GM10248 (cell line): ENCODE measurements at regions not wholly inside any gene's neighbourhood (a gene's known extent, or its start where the extent isn't known, plus 50 kb on each side); places are given as distances from the start of the nearest gene placed in this dataset.

Source experiments
- CTCF ChIA-PET: fragments of 300-600 bp; sonication (Branson Sonifier 250); formaldehyde crosslinking; extraction: SDS; loops from one replicate; lab custom pipeline; 2021; ENCODE audit warnings: antibody characterized with exemption; lab: Yijun Ruan, JAX
- POLR2A ChIA-PET: fragments of 350-650 bp; sonication (Branson Sonifier 250); formaldehyde crosslinking; extraction: SDS; loops from one replicate; lab custom pipeline; 2020; ENCODE audit warnings: antibody characterized with exemption; lab: Yijun Ruan, JAX
- DNase-seq: peaks from one replicate; pipeline ENCODE4 v3.0.0; 2012; ENCODE audit errors: extremely low spot score
- TF ChIP-seq, protein P1 (sequence below): IDR thresholded peaks from 2 replicates; pipeline ENCODE4 v1.5.1; 2012; ENCODE audit warnings: mild to moderate bottlenecking, low read depth; ENCODE audit errors: extremely low read depth, missing control alignments, control extremely low read depth

DNA sequence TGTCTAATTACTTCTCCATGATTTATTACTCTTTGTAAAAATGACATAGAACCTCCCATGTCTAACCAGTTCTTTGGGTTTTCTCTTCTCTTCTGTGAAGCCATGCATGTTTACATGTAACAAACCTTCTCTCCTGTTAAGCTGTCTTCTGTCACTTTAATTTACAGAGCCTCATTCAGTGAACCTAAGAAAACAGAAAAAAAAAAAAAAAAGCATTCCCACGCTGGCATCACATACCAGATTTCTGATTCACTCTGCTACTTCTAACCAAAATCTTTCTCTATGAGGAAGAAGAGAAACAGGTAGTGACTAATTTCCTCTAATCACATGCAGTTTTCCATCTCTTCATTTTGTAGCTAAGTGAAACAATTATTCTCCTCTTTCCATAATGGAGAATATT is 141.4 kb upstream of the CXADR start:
- ChIA-PET CTCF (no interaction called here), POLR2A (no interaction called here)
- TF ChIP-seq, protein P1, sequence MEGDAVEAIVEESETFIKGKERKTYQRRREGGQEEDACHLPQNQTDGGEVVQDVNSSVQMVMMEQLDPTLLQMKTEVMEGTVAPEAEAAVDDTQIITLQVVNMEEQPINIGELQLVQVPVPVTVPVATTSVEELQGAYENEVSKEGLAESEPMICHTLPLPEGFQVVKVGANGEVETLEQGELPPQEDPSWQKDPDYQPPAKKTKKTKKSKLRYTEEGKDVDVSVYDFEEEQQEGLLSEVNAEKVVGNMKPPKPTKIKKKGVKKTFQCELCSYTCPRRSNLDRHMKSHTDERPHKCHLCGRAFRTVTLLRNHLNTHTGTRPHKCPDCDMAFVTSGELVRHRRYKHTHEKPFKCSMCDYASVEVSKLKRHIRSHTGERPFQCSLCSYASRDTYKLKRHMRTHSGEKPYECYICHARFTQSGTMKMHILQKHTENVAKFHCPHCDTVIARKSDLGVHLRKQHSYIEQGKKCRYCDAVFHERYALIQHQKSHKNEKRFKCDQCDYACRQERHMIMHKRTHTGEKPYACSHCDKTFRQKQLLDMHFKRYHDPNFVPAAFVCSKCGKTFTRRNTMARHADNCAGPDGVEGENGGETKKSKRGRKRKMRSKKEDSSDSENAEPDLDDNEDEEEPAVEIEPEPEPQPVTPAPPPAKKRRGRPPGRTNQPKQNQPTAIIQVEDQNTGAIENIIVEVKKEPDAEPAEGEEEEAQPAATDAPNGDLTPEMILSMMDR: no peak
- no peak for DNase-seq

DNA sequence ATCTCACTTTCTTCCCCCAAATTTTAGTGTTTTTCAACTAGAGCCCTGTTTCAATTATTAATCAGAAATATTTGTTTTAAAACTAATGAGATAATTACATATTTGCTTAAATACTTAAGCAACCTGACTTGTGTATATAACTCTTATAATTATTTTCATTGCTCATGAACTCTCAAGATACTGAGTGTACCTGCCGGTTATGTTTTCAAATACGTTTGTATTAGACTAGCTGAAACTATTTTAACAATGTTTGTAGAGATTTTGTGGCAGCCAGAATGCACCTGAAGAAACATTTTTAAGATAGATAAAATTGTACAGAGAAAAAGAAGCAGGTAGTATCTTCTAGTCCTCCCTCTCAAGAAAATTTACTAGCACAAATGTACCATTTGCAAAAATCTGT is 140.6 kb upstream of the CXADR start:
- POLR2A ChIA-PET: no interaction called here
- no peak for DNase-seq
- TF ChIP-seq, protein P1: no peak
- CTCF ChIA-PET: no interaction called here

DNA sequence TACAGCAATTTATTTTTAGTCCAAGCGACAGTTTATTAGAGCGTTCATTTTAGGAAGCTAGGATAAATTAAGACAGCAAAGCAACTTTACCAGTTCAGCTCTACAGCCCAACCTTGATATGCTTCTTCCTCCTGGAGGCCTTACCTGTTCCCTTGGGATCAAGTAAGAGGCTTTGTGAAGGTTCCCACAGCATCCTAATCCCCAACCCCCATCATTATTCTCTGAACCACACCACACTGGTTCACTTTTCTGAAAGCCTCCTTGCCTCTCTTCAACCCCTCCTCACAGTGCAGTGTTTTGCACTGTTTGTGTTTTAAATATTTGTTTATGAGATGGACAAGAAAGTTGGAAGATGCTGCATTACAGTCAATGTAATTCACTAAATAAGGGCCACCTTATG is 126.3 kb upstream of the CXADR start:
- DNase-seq: no peak
- ChIA-PET POLR2A (no interaction called here), CTCF (interaction anchor here (0.7 to 2.6 kb wide), 17 partner anchors 10 to 545 kb away, joined by 3 to 19 read pairs (median 3); no protein-coding TSS in a partner anchor)
- TF ChIP-seq, protein P1: no peak

DNA sequence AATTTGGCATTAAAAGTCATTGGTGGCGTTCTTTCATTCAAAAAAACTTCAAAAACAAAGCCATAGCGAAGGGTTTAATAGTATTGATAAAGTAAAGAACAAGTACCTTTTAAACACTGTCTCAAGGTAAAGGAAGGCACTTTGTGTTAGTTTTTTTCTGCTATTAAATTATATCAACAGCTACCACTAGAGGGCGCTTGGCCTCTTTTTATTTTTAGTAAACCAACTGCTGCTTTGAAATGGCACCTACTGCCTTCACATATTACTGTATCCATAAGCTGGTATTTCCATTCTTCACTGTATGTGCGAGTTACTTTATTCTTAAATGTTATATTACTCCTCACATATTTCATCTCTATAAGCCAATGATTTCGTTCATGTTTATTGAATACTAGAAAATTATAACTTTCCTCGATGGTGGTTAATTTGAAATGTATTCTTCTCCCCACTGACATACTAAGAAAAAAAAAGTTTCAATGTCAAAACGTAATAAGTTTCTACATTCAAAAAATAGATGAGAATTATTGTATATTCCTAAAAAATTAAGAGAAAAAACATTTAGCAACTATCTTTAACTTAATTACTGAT is 125.7 kb upstream of the CXADR start:
- peak; percentile 46 for DNase-seq
- ChIA-PET POLR2A (no interaction called here), CTCF (interaction anchor here (0.6 to 2.6 kb wide), 18 partner anchors 14 to 544 kb away, joined by 3 to 19 read pairs (median 3); no protein-coding TSS in a partner anchor)
- TF ChIP-seq, protein P1: peak; percentile 72

DNA sequence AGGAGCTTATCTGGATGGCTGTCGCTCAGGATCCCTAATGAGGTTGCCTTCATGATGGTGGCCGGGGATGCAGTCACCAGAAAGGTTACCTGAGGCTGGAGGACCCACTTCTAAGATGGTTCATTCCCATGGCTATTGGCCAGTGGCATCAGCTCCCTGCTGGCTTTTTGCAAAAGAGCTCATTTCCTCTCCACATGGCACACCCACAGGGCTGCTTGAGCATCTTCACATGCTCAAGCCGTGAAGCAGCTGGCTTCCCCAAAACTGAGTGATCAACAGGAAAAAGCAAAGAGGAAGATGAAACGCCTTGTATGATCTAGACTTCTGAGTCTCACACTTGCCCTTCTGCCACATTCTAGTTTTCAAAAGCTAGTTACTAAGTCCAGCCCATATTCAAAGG is 124.6 kb upstream of the CXADR start:
- DNase-seq: no peak
- POLR2A ChIA-PET: no interaction called here
- CTCF ChIA-PET: interaction anchor here (0.8 to 2.9 kb wide), 8 partner anchors 10 to 536 kb away, joined by 3 to 11 read pairs (median 4); no protein-coding TSS in a partner anchor
- TF ChIP-seq, protein P1: no peak

DNA sequence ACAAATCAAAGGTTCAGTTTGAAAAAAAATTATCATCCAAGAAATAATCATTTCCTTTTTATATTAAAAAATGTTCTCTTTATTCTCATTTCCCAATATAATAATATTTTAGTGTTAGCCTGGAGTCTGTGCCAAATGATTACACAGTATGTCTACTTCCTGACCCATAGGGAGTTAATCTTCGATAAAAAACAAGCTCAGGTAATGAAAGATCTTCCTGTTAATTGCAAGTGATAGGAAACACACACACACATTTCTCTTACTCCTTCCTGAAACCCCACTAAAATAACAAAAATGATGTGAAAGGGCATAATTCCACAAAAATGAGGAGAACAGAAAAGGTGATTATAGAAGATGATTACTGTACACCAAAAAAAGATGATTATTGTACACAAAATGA is 123.5 kb upstream of the CXADR start:
- POLR2A ChIA-PET: no interaction called here
- CTCF ChIA-PET: interaction anchor here (1.0 to 2.9 kb wide), 3 partner anchors 16 to 201 kb away, joined by 3 to 11 read pairs (median 4); no protein-coding TSS in a partner anchor
- TF ChIP-seq, protein P1: no peak
- DNase-seq: no peak

DNA sequence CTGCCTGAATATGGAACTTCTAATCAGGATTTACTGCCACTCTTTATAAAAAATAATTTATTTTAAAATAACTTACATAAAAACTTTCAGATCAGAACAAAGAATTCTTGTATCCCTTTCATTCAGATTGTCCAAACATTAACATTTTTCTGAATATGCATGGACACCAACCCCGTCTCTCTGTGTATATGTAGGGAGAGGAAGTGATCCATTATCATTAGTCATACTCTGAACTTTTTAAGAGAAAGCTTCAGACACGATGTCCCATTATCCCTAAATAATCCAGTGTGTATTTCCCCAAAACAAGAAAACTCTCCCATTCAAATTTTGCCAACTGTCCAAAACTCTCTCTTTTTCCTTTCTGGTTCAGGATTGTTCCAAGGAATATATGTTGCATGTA is 122.3 kb upstream of the CXADR start:
- TF ChIP-seq, protein P1: no peak
- ChIA-PET CTCF (interaction anchor here (2.9 kb wide), 1 partner anchor 195 kb away, joined by 11 read pairs; no protein-coding TSS in a partner anchor), POLR2A (no interaction called here)
- DNase-seq: no peak
